SK-N-SH treated with all-trans-retinoic acid at 6 μM for 48 hours (cell line): ENCODE measurements at regions not wholly inside any gene's neighbourhood (a gene's known extent, or its start where the extent isn't known, plus 50 kb on each side); places are given as distances from the start of the nearest gene placed in this dataset.

Experiments used
- ARNTL ChIP-seq: fragments of 450-650 bp; formaldehyde crosslinking; IDR thresholded peaks from 2 replicates; pipeline ENCODE4 v1.5.0; 2020; ENCODE audit warnings: low read depth, mild to moderate bottlenecking, moderate library complexity, borderline replicate concordance
- BACH2 ChIP-seq: fragments of 250-450 bp; sonication (Bioruptor Pico); IDR thresholded peaks from 2 replicates; pipeline ENCODE4 v1.9.0; 2021; ENCODE audit warnings: mild to moderate bottlenecking, borderline replicate concordance
- CSDC2 ChIP-seq: fragments of 250-450 bp; sonication (Bioruptor Pico); IDR thresholded peaks from 2 replicates; pipeline ENCODE4 v1.5.0; 2020; ENCODE audit warnings: mild to moderate bottlenecking, moderate library complexity
- CSRNP3 ChIP-seq: fragments of 250-450 bp; sonication (Bioruptor Pico); IDR thresholded peaks from 2 replicates; pipeline ENCODE4 v1.5.1; 2021; ENCODE audit warnings: mild to moderate bottlenecking, moderate library complexity
- ESRRG ChIP-seq: fragments of 250-450 bp; sonication (Bioruptor Pico); IDR thresholded peaks from 2 replicates; pipeline ENCODE4 v1.6.1; 2021; ENCODE audit warnings: mild to moderate bottlenecking
- ISL1 ChIP-seq: fragments of 250-450 bp; sonication (Bioruptor Pico); IDR thresholded peaks from 2 replicates; pipeline ENCODE4 v2.1.2; 2022; ENCODE audit warnings: mild to moderate bottlenecking, moderate library complexity
- PATZ1 ChIP-seq: fragments of 250-450 bp; sonication (Bioruptor Pico); IDR thresholded peaks from 2 replicates; pipeline ENCODE4 v1.8.0; 2020; ENCODE audit warnings: mild to moderate bottlenecking, moderate library complexity, borderline replicate concordance
- PPARA ChIP-seq: fragments of 250-450 bp; sonication (Bioruptor Pico); IDR thresholded peaks from 2 replicates; pipeline ENCODE4 v1.5.0; 2020; ENCODE audit warnings: mild to moderate bottlenecking, borderline replicate concordance
- RARB ChIP-seq: fragments of 250-450 bp; sonication (Bioruptor Pico); IDR thresholded peaks from 2 replicates; pipeline ENCODE4 v1.8.0; 2021; ENCODE audit warnings: mild to moderate bottlenecking, moderate library complexity
- SNAI2 ChIP-seq: fragments of 250-450 bp; sonication (Bioruptor Pico); IDR thresholded peaks from 2 replicates; pipeline ENCODE4 v1.5.0; 2020; ENCODE audit warnings: mild to moderate bottlenecking, moderate library complexity
- TOX ChIP-seq: fragments of 250-450 bp; sonication (Bioruptor Pico); IDR thresholded peaks from 2 replicates; pipeline ENCODE4 v1.8.0; 2021; ENCODE audit warnings: mild to moderate bottlenecking, moderate library complexity, borderline replicate concordance
- ZFP3 ChIP-seq: fragments of 250-450 bp; sonication (Bioruptor Pico); IDR thresholded peaks from 2 replicates; pipeline ENCODE4 v1.5.0; 2020; ENCODE audit warnings: mild to moderate bottlenecking, moderate library complexity
- ZFP30 ChIP-seq: fragments of 450-650 bp; formaldehyde crosslinking; IDR thresholded peaks from 2 replicates; pipeline ENCODE4 v1.5.0; 2022; ENCODE audit warnings: mild to moderate bottlenecking, moderate library complexity
- ZNF8 ChIP-seq: fragments of 450-650 bp; formaldehyde crosslinking; IDR thresholded peaks from 2 replicates; pipeline ENCODE4 v1.5.0; 2020; ENCODE audit warnings: mild to moderate bottlenecking, moderate library complexity

GRCh38 chr4:79661196-79661595 lies 253.2 kb upstream of the GK2 start:
- TF ChIP-seq ARNTL (CRISPR knock-in tag) (no peak), TOX (CRISPR knock-in tag) (no peak), ZNF8 (no peak), PATZ1 (no peak), ZFP30 (CRISPR knock-in tag) (no peak), ESRRG (no peak), ISL1 (CRISPR knock-in tag) (no peak), RARB (no peak), CSDC2 (CRISPR knock-in tag) (no peak), SNAI2 (no peak), PPARA (CRISPR knock-in tag) (no peak), ZFP3 (CRISPR knock-in tag) (no peak), BACH2 (no peak), CSRNP3 (CRISPR knock-in tag) (no peak)
